ENCODE measurements at regions not wholly inside any gene's neighbourhood (a gene's known extent, or its start where the extent isn't known, plus 50 kb on each side); places are given as distances from the start of the nearest gene placed in this dataset.

- no peak for DNase-seq (ENCODE audit: low read depth in 2 of 2)
These were observed 202.5 kb upstream of the CHRM2 start for GRCh38 chr7:136665878-136666509.

DNA sequence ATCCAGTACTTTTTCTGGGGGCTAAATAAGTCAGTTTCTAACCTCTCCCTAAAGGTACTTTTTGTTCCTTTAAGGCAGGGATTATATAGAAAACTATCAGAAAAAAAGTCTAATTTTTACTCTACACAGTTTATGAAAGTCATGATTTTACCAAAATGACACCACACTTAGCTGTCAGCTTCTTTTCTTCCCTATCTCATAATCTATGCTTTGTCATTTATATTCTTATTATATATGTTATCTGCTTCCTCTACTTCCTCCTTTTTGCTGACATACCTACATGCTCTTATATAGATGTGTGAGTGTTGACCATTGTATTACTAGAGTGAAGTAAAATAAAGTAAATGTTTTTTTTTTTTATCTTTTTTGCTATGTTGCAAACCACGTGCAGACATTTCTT lies 203.9 kb upstream of the CHRM2 start:
- no peak for DNase-seq (ENCODE audit: low read depth in 2 of 2)

DNA sequence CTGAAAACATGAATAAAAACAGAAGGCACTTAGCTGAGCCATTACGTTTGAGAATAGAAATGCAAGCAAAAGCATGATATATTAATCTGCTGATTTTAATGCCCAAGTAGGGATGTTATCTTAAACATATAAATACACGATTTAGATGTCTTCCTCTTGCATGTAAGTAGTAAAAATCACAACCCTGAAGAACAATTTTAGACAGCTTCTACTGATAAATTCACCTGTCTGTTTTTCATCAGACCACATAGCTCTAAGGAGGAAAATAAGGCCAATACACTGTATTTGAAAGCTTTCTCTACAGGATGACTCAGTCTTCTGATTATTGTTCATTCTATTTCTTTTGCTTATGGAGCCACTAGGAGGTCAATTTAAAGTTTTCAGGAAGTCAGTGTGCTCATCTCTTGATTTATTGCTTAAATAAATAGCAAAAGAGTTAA lies 210.9 kb upstream of the CHRM2 start:
- DNase-seq (ENCODE audit: low read depth in 2 of 2): no peak

DNA sequence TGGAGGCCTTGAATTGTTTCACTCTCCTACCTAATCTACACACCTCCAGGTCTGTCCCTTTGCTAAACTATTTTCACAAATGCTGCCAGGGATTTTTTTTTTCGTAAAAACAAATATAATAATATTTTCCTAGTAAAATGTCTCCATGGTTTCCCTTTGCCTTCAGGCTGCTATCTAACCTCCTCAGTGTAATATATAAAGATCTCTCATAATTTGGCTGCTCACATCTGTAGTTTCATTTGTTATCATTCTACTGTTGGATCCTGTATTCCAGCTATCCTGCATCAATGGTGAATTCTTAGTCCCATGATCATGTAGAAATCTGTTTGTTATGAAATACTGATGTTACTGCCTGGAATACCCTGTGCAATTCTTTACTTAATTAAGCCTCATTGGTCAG lies 211.9 kb upstream of the CHRM2 start:
- DNase-seq (ENCODE audit: low read depth in 2 of 2): no peak

- DNase-seq (ENCODE audit: low read depth in 2 of 2): no peak
These were observed 213.0 kb upstream of the CHRM2 start for GRCh38 chr7:136655414-136655813.

GRCh38 chr7:136654406-136654805 lies 214.0 kb upstream of the CHRM2 start:
- no peak for DNase-seq (ENCODE audit: low read depth in 2 of 2)

- no peak for DNase-seq (ENCODE audit: low read depth in 2 of 2)
These were observed 215.6 kb upstream of the CHRM2 start for GRCh38 chr7:136652635-136653370.

DNA sequence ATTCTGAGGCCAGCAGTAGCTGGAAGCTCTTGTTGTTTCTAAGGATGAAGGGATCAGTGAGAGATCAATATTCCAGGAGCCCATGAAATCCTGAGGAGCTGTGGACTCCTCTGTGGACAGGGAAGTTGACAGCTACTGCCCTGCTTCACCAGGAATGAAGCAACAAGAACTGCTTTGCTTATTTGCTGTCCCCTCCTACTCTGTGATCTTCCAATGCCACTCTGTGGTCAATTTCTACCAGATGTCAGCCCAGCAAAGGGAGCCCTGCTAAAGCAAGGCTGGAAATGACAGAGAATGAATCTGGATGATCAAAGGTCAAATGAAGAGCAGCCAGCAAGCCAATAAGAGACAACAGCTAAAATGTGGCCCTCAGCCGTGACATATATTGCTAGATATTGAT lies 227.5 kb upstream of the CHRM2 start:
- DNase-seq (ENCODE audit: low read depth in 2 of 2): no peak

DNA sequence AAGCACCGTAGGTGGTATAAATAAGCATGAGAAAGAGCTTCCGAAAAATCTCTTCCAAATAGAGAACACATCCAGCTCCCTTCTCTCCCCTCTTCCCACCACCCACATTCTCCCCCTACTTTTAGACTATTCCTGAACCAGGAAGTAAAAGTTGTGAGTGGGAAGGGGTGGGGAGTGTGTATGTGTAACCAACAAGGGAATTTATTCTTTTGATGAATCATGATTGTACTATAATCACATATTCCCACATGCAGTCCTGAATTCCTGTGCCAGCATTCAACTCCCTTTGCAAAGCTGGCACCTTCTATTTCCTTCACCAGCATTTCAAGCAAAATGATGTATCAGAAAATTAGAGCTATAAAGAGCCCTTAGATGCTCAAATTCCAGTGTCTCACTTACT lies 230.6 kb upstream of the CHRM2 start:
- no peak for DNase-seq (ENCODE audit: low read depth in 2 of 2)

DNA sequence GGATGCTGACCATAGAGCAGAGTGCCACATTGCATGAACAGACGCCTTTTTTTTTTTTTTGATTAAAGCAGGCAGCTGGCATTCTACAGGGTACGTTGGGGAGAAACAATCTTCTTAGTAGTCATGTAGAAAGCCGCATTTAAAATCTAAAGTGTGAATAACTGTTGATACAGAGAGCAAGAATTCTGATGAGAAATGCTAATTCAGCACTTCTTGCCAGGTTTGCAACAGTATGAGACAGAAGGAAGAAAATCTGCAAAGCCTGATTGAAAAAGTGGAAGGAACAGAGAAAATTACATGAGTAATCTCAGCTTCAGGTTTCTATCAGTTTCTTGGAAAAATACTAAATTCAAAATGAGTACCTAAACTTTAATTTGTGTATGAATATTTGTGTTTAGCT lies 232.7 kb upstream of the CHRM2 start:
- DNase-seq (ENCODE audit: low read depth in 2 of 2): no peak

- DNase-seq (ENCODE audit: low read depth in 2 of 2): no peak
These were observed 249.6 kb upstream of the CHRM2 start for GRCh38 chr7:136618818-136619217.

DNA sequence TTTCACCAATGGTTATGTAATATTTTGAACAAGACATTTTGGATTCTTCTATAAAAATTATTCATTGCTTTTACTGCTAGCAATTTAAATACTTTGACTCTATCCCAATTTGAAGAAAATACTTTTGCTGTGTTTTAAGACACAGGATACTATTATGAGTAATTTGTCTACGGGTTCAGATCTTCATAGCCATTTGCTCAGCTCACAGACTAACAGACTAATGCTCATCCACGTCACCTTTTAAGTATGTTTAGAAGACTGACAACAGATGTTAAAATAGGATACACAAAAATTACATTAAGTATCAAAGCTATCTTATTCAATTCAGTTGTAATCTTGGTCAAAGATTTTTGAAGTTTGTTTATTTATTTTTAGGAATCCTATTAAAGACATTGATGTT lies 251.3 kb upstream of the CHRM2 start:
- DNase-seq (ENCODE audit: low read depth in 2 of 2): no peak

- no peak for DNase-seq (ENCODE audit: low read depth in 2 of 2)
These were observed 262.7 kb upstream of the CHRM2 start for GRCh38 chr7:136605532-136606329.

DNA sequence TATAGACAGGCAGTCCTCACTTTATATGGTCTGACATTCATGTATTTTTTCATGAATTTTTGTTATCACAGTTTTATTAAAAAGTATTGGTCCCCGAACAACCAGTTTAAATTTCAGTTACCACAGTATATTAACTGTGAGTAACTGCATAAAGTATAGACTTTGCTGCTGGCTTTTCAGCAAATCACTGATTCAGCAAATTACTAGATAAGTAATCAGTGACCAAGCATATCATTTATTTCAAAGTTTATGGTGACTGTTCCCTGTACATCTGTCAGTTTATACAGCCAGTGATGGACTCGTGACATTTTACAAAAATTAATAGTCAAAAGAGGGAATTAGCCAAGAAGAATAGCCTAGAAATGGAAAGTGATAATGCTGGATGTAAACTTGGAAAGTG lies 266.7 kb upstream of the CHRM2 start:
- no peak for DNase-seq (ENCODE audit: low read depth in 2 of 2)

GRCh38 chr7:136600475-136600874 lies 268.0 kb upstream of the CHRM2 start:
- DNase-seq (ENCODE audit: low read depth in 2 of 2): no peak

DNA sequence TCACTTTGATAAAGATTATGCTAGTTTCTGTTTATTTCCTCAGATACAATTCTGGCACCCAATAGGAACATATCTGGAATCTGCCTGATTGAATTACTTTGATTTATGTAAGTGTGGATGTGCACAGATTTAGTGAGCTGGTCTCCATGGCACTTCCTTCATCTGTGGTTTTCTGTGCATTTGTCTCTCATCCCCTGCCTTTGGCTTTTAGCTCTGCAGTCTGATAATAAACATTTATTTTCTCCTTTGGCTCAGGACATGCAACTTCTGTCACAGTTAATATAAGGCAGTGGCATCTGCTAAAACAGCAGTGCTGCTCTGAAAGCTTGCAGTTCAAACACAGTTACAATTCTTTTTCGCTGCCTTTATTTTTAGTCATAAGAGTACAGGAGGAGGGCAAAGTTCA lies 273.7 kb upstream of the CHRM2 start:
- DNase-seq (ENCODE audit: low read depth in 2 of 2): no peak

GRCh38 chr7:136588216-136588615 lies 280.2 kb upstream of the CHRM2 start:
- no peak for DNase-seq (ENCODE audit: low read depth in 2 of 2)

GRCh38 chr7:136585954-136586670 lies 282.3 kb upstream of the CHRM2 start:
- DNase-seq (ENCODE audit: low read depth in 2 of 2): no peak

- DNase-seq (ENCODE audit: low read depth in 2 of 2): no peak
These were observed 302.0 kb upstream of the CHRM2 start for GRCh38 chr7:136566491-136566890.

DNA sequence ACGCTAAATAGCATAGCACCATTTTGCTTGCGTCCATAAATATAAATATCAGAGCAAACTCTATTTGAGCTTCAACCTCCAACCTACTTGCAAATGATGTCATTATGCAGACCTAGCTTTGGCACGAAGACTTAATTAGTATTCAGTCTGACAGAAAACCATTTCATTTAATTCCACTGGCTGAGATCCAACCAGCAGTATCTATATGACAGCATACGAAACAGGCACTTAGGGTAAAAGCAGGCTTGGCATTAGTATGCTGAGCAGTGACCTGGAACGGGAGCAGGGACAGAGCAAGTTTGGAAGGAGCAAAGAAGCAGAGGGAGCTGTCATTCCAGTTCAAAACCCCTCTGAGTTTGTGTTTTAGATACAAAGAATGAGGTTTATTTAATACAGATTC lies 312.5 kb upstream of the CHRM2 start:
- no peak for DNase-seq (ENCODE audit: low read depth in 2 of 2)

GRCh38 chr7:136551618-136552017 lies 316.8 kb upstream of the CHRM2 start:
- no peak for DNase-seq (ENCODE audit: low read depth in 2 of 2)

GRCh38 chr7:136549756-136550155 lies 318.7 kb upstream of the CHRM2 start:
- DNase-seq (ENCODE audit: low read depth in 2 of 2): no peak
